ENCODE measurements at regions not wholly inside any gene's neighbourhood (a gene's known extent, or its start where the extent isn't known, plus 50 kb on each side); places are given as distances from the start of the nearest gene placed in this dataset.

GRCh38 chr2:57402755-57403154 is 643.9 kb upstream of the VRK2 start:
- no peak overlapping the region for H3K4me3 ChIP-seq (ENCODE audit: low read length, poor library complexity, severe bottlenecking)
- H3K4me1 ChIP-seq (ENCODE audit: insufficient read depth, low read length, poor library complexity, severe bottlenecking): no peaks in the 10 kb centered on the region
- H3K9me3 ChIP-seq (ENCODE audit: insufficient read depth, low read depth, low read length): no peaks in the 10 kb centered on the region
- H3K9me2 ChIP-seq (replicated peaks; ENCODE audit: low read depth, low read length): no peaks in the 10 kb centered on the region
- no peaks in the 10 kb centered on the region for H4K20me1 ChIP-seq (ENCODE audit: insufficient read depth, low read length, poor library complexity, severe bottlenecking)
- no peaks in the 10 kb centered on the region for H3K36me3 ChIP-seq (ENCODE audit: insufficient read depth, low read length)
- no peak overlapping the region for H3K9ac ChIP-seq (ENCODE audit: low read depth, low read length, poor library complexity, severe bottlenecking)
- no peaks in the 10 kb centered on the region for H3F3A ChIP-seq (ENCODE audit: low read depth)
- TF ChIP-seq, protein P1, sequence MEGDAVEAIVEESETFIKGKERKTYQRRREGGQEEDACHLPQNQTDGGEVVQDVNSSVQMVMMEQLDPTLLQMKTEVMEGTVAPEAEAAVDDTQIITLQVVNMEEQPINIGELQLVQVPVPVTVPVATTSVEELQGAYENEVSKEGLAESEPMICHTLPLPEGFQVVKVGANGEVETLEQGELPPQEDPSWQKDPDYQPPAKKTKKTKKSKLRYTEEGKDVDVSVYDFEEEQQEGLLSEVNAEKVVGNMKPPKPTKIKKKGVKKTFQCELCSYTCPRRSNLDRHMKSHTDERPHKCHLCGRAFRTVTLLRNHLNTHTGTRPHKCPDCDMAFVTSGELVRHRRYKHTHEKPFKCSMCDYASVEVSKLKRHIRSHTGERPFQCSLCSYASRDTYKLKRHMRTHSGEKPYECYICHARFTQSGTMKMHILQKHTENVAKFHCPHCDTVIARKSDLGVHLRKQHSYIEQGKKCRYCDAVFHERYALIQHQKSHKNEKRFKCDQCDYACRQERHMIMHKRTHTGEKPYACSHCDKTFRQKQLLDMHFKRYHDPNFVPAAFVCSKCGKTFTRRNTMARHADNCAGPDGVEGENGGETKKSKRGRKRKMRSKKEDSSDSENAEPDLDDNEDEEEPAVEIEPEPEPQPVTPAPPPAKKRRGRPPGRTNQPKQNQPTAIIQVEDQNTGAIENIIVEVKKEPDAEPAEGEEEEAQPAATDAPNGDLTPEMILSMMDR (conservative IDR thresholded peaks at IDR 0.05; ENCODE audit: low read length): no peak
- TF ChIP-seq EZH2phosphoT487 (IDR thresholded peaks at IDR 0.05; ENCODE audit: borderline replicate concordance): no peak
- no peaks in the 10 kb centered on the region for H3K27me3 ChIP-seq (ENCODE audit: insufficient read depth, low read length, poor library complexity, severe bottlenecking)
- H3K79me2 ChIP-seq (ENCODE audit: insufficient read depth, low read length): no peaks in the 10 kb centered on the region
- H2AFZ ChIP-seq (ENCODE audit: low read length): no peak overlapping the region
- no peak overlapping the region for H3K4me2 ChIP-seq (ENCODE audit: low read depth, low read length, poor library complexity, severe bottlenecking)

DNA sequence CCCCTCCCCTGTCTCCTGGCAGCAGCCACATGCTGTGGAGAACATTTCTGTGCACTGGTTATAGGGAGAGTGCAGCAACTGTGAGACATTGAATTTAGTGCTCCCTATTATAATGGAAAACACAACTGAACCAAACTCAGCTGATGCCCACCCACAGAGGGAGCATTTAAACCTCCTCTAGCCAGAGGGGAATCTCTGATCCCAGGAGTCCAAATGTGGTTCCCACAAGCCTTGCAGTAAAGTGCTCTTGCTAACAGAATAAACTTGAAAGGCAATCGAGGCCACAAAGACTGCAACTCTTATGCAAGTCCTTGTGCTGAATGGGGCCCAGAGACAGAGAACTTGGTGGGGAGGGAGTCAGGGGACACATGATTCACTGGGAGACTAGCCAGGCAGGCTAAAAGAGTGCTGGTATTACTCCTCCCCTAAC is 638.8 kb upstream of the VRK2 start:
- no peaks in the 10 kb centered on the region for H3F3A ChIP-seq (ENCODE audit: low read depth)
- H4K20me1 ChIP-seq (ENCODE audit: insufficient read depth, low read length, poor library complexity, severe bottlenecking): no peaks in the 10 kb centered on the region
- no peaks in the 10 kb centered on the region for H3K79me2 ChIP-seq (ENCODE audit: insufficient read depth, low read length)
- H3K27me3 ChIP-seq (ENCODE audit: insufficient read depth, low read length, poor library complexity, severe bottlenecking): no peaks in the 10 kb centered on the region
- no peaks in the 10 kb centered on the region for H3K4me1 ChIP-seq (ENCODE audit: insufficient read depth, low read length, poor library complexity, severe bottlenecking)
- H3K36me3 ChIP-seq (ENCODE audit: insufficient read depth, low read length): no peaks in the 10 kb centered on the region
- H3K4me2 ChIP-seq (ENCODE audit: low read depth, low read length, poor library complexity, severe bottlenecking): no peak overlapping the region
- H3K9ac ChIP-seq (ENCODE audit: low read depth, low read length, poor library complexity, severe bottlenecking): no peak overlapping the region
- no peak overlapping the region for H3K4me3 ChIP-seq (ENCODE audit: low read length, poor library complexity, severe bottlenecking)
- no peaks in the 10 kb centered on the region for H3K9me3 ChIP-seq (ENCODE audit: insufficient read depth, low read depth, low read length)
- no peaks in the 10 kb centered on the region for H3K9me2 ChIP-seq (replicated peaks; ENCODE audit: low read depth, low read length)
- no peak overlapping the region for H2AFZ ChIP-seq (ENCODE audit: low read length)
- TF ChIP-seq, protein P1 (conservative IDR thresholded peaks at IDR 0.05; ENCODE audit: low read length): no peak
- no peak for TF ChIP-seq EZH2phosphoT487 (IDR thresholded peaks at IDR 0.05; ENCODE audit: borderline replicate concordance)

- Histone ChIP-seq H3K9ac (ENCODE audit: low read depth, low read length, poor library complexity, severe bottlenecking) (no peak overlapping the region), H4K20me1 (ENCODE audit: insufficient read depth, low read length, poor library complexity, severe bottlenecking) (no peaks in the 10 kb centered on the region), H3K4me3 (ENCODE audit: low read length, poor library complexity, severe bottlenecking) (no peak overlapping the region), H3K4me2 (ENCODE audit: low read depth, low read length, poor library complexity, severe bottlenecking) (no peak overlapping the region), H3K9me2 (replicated peaks; ENCODE audit: low read depth, low read length) (no peaks in the 10 kb centered on the region), H3K79me2 (ENCODE audit: insufficient read depth, low read length) (no peaks in the 10 kb centered on the region), H3K9me3 (ENCODE audit: insufficient read depth, low read depth, low read length) (no peaks in the 10 kb centered on the region), H2AFZ (ENCODE audit: low read length) (no peak overlapping the region), H3K27me3 (ENCODE audit: insufficient read depth, low read length, poor library complexity, severe bottlenecking) (no peaks in the 10 kb centered on the region), H3K4me1 (ENCODE audit: insufficient read depth, low read length, poor library complexity, severe bottlenecking) (no peaks in the 10 kb centered on the region), H3K36me3 (ENCODE audit: insufficient read depth, low read length) (no peaks in the 10 kb centered on the region), H3F3A (ENCODE audit: low read depth) (no peaks in the 10 kb centered on the region)
- TF ChIP-seq, protein P1 (conservative IDR thresholded peaks at IDR 0.05; ENCODE audit: low read length): no peak
- TF ChIP-seq EZH2phosphoT487 (IDR thresholded peaks at IDR 0.05; ENCODE audit: borderline replicate concordance): no peak
These were observed 638.0 kb upstream of the VRK2 start for GRCh38 chr2:57408587-57408986.
